OCI-LY1 (cell line): ENCODE measurements at regions not wholly inside any gene's neighbourhood (a gene's known extent, or its start where the extent isn't known, plus 50 kb on each side); places are given as distances from the start of the nearest gene placed in this dataset.

Experiments
- H2AFZ ChIP-seq: fragments of 200-600 bp; sonication (generic), shearing (Covaris generic); 2 replicates; pipeline ENCODE4 v1.6.0; 2014; ENCODE audit warnings: antibody characterized with exemption, mild to moderate bottlenecking, low read length
- H3F3A ChIP-seq: fragments of 200-600 bp; sonication (generic), shearing (Covaris generic); 2 replicates; pipeline ENCODE4 v1.6.0; 2014; ENCODE audit warnings: mild to moderate bottlenecking, antibody characterized with exemption, low read length, moderate library complexity; ENCODE audit not compliant: insufficient read depth
- H3K27ac ChIP-seq: fragments of 200-600 bp; sonication (generic); 2 replicates; pipeline ENCODE4 v1.5.1; 2014; ENCODE audit warnings: low read length, mixed run types, mild to moderate bottlenecking, low read depth; ENCODE audit not compliant: poor library complexity, severe bottlenecking
- H3K27me3 ChIP-seq: fragments of 200-600 bp; sonication (generic); 2 replicates; pipeline ENCODE4 v1.6.0; 2014; ENCODE audit warnings: antibody characterized with exemption, mild to moderate bottlenecking, low read length, moderate library complexity; ENCODE audit not compliant: insufficient read depth
- H3K36me3 ChIP-seq: fragments of 200-600 bp; sonication (generic); 2 replicates; pipeline ENCODE4 v1.6.1; 2014; ENCODE audit warnings: mild to moderate bottlenecking, antibody characterized with exemption, low read length, moderate library complexity, mixed read lengths; ENCODE audit not compliant: insufficient read depth
- H3K4me1 ChIP-seq: fragments of 200-600 bp; sonication (generic); 2 replicates; pipeline ENCODE4 v1.5.1; 2014; ENCODE audit warnings: mild to moderate bottlenecking, low read length, moderate library complexity; ENCODE audit not compliant: insufficient read depth, severe bottlenecking
- H3K4me2 ChIP-seq: fragments of 200-600 bp; sonication (generic), shearing (Covaris generic); 2 replicates; pipeline ENCODE4 v1.6.1; 2014; ENCODE audit warnings: low read length
- H3K4me3 ChIP-seq: fragments of 200-600 bp; sonication (generic); 2 replicates; pipeline ENCODE4 v1.5.1; 2014; ENCODE audit warnings: low read length, low read depth, mild to moderate bottlenecking, mixed read lengths; ENCODE audit not compliant: poor library complexity, severe bottlenecking
- H3K79me2 ChIP-seq: fragments of 200-600 bp; shearing (Covaris generic); 2 replicates; pipeline ENCODE4 v1.6.1; 2016; ENCODE audit warnings: mixed run types, low read length, mixed read lengths; ENCODE audit not compliant: insufficient read depth
- H3K9ac ChIP-seq: fragments of 200-600 bp; sonication (generic), shearing (Covaris generic); 2 replicates; pipeline ENCODE4 v1.6.1; 2014; ENCODE audit warnings: mild to moderate bottlenecking, low read length, mixed read lengths
- H3K9me2 ChIP-seq: fragments of 200-600 bp; sonication (generic), shearing (Covaris generic); 2 replicates; pipeline ENCODE4 v1.6.1; 2014; ENCODE audit warnings: low read depth, mild to moderate bottlenecking, low read length, mixed read lengths
- H3K9me3 ChIP-seq: fragments of 200-600 bp; shearing (Covaris generic); 2 replicates; pipeline ENCODE4 v1.6.1; 2014; ENCODE audit warnings: low read length, mixed read lengths
- H4K20me1 ChIP-seq: fragments of 200-600 bp; sonication (generic), shearing (Covaris generic); 2 replicates; pipeline ENCODE4 v1.6.0; 2016; ENCODE audit warnings: mild to moderate bottlenecking, low read length; ENCODE audit not compliant: insufficient read depth
- EZH2 ChIP-seq: fragments of 200-600 bp; sonication (generic), shearing (Covaris generic); IDR thresholded peaks from 2 replicates; pipeline ENCODE4 v1.8.0; 2017; ENCODE audit warnings: borderline replicate concordance, mixed run types, mild to moderate bottlenecking, antibody characterized with exemption, low read length, moderate library complexity, mixed read lengths
- TF ChIP-seq, protein P1 (sequence below): fragments of 200-600 bp; sonication (generic), shearing (Covaris generic); IDR thresholded peaks from 2 replicates; pipeline ENCODE4 v1.5.1; 2017; ENCODE audit warnings: mild to moderate bottlenecking, antibody characterized with exemption, low read length, moderate library complexity, mixed read lengths

DNA sequence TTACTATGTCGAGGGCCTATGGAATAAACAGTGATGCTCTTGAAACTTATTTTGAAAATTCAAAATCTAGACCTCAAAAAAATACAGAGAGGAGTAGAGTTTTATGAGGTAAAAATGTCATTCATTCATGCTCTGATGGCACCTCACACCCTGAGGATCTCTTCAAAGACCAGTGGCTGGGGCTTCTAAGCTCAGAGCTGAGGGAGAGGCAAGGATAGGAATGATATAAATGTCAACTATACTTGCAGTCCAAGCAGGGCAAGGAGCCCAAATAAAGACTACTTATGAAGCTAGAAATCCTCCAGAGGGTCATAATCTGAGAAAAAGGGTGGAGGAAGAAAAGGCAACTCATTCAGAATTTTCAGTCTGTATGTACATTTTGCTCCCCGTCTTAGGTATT is 136.7 kb upstream of the CARMIL1 start:
- Histone ChIP-seq H3K79me2 (no peaks in the 10 kb centered on the region), H3K27me3 (no peaks in the 10 kb centered on the region), H3K27ac (no peak overlapping the region), H3K9me3 (no peaks in the 10 kb centered on the region), H3F3A (no peaks in the 10 kb centered on the region), H3K4me3 (no peak overlapping the region), H2AFZ (no peak overlapping the region), H4K20me1 (no peaks in the 10 kb centered on the region), H3K9me2 (no peaks in the 10 kb centered on the region), H3K4me2 (no peak overlapping the region), H3K9ac (no peak overlapping the region), H3K36me3 (no peaks in the 10 kb centered on the region), H3K4me1 (peaks cover 29% of the 10 kb centered on the region)
- TF ChIP-seq, protein P1, sequence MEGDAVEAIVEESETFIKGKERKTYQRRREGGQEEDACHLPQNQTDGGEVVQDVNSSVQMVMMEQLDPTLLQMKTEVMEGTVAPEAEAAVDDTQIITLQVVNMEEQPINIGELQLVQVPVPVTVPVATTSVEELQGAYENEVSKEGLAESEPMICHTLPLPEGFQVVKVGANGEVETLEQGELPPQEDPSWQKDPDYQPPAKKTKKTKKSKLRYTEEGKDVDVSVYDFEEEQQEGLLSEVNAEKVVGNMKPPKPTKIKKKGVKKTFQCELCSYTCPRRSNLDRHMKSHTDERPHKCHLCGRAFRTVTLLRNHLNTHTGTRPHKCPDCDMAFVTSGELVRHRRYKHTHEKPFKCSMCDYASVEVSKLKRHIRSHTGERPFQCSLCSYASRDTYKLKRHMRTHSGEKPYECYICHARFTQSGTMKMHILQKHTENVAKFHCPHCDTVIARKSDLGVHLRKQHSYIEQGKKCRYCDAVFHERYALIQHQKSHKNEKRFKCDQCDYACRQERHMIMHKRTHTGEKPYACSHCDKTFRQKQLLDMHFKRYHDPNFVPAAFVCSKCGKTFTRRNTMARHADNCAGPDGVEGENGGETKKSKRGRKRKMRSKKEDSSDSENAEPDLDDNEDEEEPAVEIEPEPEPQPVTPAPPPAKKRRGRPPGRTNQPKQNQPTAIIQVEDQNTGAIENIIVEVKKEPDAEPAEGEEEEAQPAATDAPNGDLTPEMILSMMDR = no peak
- TF ChIP-seq EZH2 = no peak

- H3K27ac ChIP-seq = no peak overlapping the region
- H3K27me3 ChIP-seq = no peaks in the 10 kb centered on the region
- peaks cover 5% of the 10 kb centered on the region for H3K9me3 ChIP-seq
- H4K20me1 ChIP-seq = no peaks in the 10 kb centered on the region
- no peak overlapping the region for H3K4me3 ChIP-seq
- H3K36me3 ChIP-seq = no peaks in the 10 kb centered on the region
- TF ChIP-seq EZH2 = no peak
- no peak overlapping the region for H2AFZ ChIP-seq
- H3K9me2 ChIP-seq = no peaks in the 10 kb centered on the region
- no peaks in the 10 kb centered on the region for H3F3A ChIP-seq
- H3K79me2 ChIP-seq = no peaks in the 10 kb centered on the region
- peaks cover 15% of the 10 kb centered on the region for H3K4me1 ChIP-seq
- H3K9ac ChIP-seq = no peak overlapping the region
- H3K4me2 ChIP-seq = no peak overlapping the region
These were observed 134.3 kb upstream of the CARMIL1 start for GRCh38 chr6:25144919-25145318.

DNA sequence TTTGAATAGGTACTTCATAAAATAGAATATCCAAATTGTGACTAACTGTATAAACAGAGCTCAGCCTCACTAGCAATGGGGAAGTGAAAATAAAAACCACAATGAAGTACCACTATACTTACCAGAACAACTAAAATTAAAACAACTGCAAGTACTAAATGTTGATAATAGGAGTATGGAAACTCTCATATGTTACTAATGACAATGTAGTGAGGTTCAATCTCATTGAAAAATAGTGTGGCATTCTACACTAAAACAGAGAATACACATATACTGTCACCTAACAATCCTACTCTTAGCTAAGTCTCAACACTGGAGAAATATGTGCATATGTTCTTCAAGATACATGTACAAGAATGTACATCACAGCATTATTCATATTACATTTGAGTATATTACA is 132.0 kb upstream of the CARMIL1 start:
- Histone ChIP-seq H3K4me2 (no peak overlapping the region), H3K79me2 (no peaks in the 10 kb centered on the region), H4K20me1 (no peaks in the 10 kb centered on the region), H3K36me3 (no peaks in the 10 kb centered on the region), H3K9me2 (no peaks in the 10 kb centered on the region), H3K9me3 (peaks cover 8% of the 10 kb centered on the region), H3K9ac (no peak overlapping the region), H3K4me1 (peaks cover 15% of the 10 kb centered on the region), H3K27me3 (no peaks in the 10 kb centered on the region), H2AFZ (0 out of 2 replicates have a peak overlapping the region, but pooled peaks have one; percentile 48), H3K27ac (peak overlapping the region; percentile 76), H3K4me3 (no peak overlapping the region), H3F3A (no peaks in the 10 kb centered on the region)
- TF ChIP-seq, protein P1 = no peak
- TF ChIP-seq EZH2 = no peak

GRCh38 chr6:25150031-25150430 is 129.1 kb upstream of the CARMIL1 start:
- Histone ChIP-seq H4K20me1 (no peaks in the 10 kb centered on the region), H3K9me2 (no peaks in the 10 kb centered on the region), H3F3A (no peaks in the 10 kb centered on the region), H3K4me3 (no peak overlapping the region), H3K9me3 (peaks cover 8% of the 10 kb centered on the region), H3K79me2 (no peaks in the 10 kb centered on the region), H2AFZ (no peak overlapping the region), H3K4me2 (no peak overlapping the region), H3K27me3 (no peaks in the 10 kb centered on the region), H3K4me1 (peaks cover 23% of the 10 kb centered on the region), H3K9ac (no peak overlapping the region), H3K27ac (no peak overlapping the region), H3K36me3 (no peaks in the 10 kb centered on the region)
- TF ChIP-seq, protein P1 = no peak
- TF ChIP-seq EZH2 = no peak
